Choroid plexus epithelial cell (primary cell): ENCODE measurements at regions not wholly inside any gene's neighbourhood (a gene's known extent, or its start where the extent isn't known, plus 50 kb on each side); places are given as distances from the start of the nearest gene placed in this dataset.

Source experiments
- DNase-seq: peaks from one replicate; pipeline ENCODE4 v3.0.0-alpha.2; 2010; ENCODE audit warnings: low read depth
- H3K4me3 ChIP-seq: 2 replicates; pipeline ENCODE4 v1.5.1; 2011; ENCODE audit warnings: low read depth, mild to moderate bottlenecking, control low read depth, low read length, moderate library complexity
- TF ChIP-seq, protein P1 (sequence below): conservative IDR thresholded peaks from 2 replicates; pipeline ENCODE4 v1.5.1; 2011; ENCODE audit warnings: low read depth, mild to moderate bottlenecking, control low read depth, inconsistent platforms, low read length, moderate library complexity

DNA sequence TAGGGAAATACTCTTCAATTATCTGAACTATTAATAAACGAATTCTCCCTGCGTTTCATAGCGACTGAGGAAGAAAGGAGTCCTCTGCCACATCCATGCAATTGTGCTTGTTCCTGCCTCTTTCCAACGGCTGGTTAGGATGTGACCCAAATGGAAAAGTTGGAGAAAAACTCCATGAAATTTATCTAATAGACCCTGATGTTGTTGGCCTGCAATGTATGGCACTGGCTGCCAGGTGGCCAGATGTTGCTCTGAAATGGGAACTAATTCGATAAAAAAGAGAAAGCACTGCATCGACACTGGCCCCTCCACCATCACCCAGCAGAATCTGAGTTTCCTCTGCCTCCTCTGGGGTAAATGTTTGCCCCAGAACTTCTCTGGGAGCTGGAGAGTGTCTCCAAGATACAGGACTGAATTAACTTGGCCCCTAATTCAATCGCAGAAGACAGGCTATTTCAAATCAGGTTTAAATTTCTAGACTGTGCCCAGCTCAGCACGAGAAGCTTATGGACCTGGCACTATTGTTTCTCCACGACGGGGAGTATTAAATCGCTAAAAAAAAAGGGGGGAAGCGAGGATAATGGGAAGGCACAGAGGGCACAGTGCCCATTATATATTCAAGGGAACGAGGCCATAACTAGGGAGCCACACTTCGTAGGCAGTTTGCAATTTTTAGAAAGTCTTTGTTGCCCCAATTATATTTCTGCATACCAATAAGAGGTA lies 103.9 kb downstream of the ZIC5 start:
- no peak for DNase-seq
- no peak overlapping the region for H3K4me3 ChIP-seq
- TF ChIP-seq, protein P1, sequence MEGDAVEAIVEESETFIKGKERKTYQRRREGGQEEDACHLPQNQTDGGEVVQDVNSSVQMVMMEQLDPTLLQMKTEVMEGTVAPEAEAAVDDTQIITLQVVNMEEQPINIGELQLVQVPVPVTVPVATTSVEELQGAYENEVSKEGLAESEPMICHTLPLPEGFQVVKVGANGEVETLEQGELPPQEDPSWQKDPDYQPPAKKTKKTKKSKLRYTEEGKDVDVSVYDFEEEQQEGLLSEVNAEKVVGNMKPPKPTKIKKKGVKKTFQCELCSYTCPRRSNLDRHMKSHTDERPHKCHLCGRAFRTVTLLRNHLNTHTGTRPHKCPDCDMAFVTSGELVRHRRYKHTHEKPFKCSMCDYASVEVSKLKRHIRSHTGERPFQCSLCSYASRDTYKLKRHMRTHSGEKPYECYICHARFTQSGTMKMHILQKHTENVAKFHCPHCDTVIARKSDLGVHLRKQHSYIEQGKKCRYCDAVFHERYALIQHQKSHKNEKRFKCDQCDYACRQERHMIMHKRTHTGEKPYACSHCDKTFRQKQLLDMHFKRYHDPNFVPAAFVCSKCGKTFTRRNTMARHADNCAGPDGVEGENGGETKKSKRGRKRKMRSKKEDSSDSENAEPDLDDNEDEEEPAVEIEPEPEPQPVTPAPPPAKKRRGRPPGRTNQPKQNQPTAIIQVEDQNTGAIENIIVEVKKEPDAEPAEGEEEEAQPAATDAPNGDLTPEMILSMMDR = no peak

DNA sequence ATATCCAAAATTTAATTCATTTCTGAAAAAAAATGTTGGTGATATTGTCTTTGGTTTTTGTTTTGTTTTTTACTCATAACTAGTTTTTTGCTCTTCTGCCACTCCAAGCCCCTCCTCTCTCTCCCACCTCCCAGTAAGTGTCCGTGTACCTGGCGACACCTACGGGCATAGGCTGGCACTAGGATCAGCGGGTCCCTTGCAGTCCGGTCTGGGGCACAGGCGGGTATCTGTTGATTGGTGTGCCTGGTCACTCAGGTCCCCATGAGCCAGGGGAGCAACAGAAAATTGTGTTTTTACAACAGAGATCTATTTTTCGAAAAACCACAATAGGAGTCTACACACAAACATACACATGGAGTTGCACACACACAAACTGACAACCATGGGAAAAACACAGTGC lies 104.8 kb downstream of the ZIC5 start:
- H3K4me3 ChIP-seq = no peak overlapping the region
- DNase-seq = no peak
- TF ChIP-seq, protein P1 = no peak

DNA sequence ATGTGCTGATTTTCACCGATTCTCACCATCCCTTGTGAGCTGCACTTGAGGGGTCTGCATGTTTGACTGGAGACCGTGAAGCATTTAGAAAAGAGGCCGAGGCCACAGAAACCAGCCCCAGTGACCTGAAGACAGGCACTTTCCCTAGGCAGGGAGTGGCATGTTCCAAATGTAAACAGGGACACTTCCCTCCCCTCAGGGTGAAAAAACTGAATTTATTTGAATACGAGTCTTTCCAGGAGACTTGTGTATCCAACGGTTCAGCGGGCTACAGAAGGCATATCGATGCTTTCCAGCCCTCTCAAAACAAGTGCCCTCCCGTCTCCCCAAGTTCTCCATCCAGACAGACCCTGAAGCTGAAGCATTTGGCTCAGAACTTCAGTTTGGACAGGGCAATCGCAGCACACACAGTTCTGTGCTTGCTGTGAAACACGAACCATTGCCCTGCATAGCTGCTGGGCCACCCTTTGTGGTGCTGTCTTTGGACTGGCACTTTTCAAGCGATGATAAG lies 106.1 kb downstream of the ZIC5 start:
- no peak for DNase-seq
- TF ChIP-seq, protein P1 = no peak
- no peak overlapping the region for H3K4me3 ChIP-seq

DNA sequence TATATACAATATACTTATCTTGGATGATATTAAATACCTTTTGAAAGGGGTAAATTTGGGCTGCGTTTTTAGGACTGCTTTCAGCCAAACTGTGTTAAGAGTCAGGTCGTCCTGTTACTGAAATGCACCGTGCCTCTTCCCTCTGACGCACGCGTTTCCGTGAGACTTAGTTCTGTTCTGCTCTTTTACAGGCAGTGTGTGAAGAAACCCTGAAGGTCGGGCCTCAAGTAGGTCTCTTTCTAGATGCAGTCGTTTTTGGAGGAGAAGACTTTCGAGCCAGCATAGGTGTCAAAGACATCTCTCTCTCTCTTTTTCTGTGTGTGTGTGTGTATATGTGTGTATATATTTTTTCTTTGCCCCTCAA lies 107.0 kb downstream of the ZIC5 start:
- no peak overlapping the region for H3K4me3 ChIP-seq
- no peak for DNase-seq
- TF ChIP-seq, protein P1 = no peak

DNA sequence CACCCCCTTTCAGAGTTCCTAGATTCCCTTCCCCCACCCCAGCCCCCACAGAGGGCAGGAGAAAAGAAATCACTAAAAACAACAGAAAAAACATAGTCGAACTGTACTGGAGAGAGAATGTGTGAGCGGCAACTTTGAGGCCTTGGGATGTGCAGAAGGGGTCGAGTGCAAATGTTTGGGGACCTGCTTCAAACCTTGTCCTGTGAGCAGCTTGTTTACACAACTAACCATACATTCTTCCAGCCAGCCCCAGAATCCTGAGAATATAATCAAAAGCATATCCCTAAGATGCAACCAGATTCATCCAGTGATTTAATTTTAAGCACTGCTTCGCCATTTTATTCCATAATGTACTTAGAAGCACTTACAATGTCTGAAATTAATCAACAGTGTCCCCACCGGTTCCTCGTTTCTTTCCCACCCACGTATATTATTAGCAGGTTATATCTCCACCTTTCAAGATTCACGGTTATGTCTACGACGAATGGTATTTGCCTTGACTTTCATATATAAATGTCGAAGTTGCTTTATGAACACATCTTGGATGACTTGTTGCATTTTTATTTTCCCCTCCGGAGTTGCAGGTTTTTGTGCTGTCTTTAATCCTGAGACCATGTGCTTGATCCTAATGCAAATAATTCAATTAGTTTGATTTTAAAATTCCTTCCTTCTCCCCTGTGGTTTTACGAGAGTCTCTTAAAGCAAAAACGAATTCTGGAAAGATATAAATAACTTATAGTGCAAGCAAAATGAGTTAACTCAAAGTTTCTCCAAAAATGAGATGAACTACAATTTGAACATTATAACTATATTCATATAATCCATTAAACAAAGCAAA lies 107.6 kb downstream of the ZIC5 start:
- no peak for DNase-seq
- TF ChIP-seq, protein P1 = no peak
- no peak overlapping the region for H3K4me3 ChIP-seq

DNA sequence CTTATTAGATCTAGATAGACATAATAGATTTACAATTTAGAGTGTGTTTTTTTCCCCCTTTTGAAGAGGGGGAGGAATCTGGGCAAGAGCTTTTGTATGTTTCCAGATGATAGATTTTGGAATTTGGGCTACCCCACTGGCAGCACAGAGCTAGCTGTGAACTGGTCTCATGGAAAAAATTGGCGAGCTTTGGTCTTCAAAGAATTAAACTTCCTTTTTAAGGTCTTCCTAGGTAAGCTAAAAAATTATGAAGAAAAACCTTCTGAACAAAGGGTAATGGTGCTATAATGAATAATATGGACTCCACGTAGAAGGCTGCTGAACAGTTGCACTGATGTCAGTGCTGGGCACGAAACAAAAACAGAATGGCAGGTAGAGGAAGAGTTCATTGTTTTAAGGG lies 109.3 kb downstream of the ZIC5 start:
- no peak for DNase-seq
- TF ChIP-seq, protein P1 = no peak
- H3K4me3 ChIP-seq = no peak overlapping the region
